ENCODE measurements at regions not wholly inside any gene's neighbourhood (a gene's known extent, or its start where the extent isn't known, plus 50 kb on each side); places are given as distances from the start of the nearest gene placed in this dataset.

GRCh38 chr2:167581961-167582574, 665.3 kb downstream of the STK39 start:
- no peak for TF ChIP-seq EZH2 (IDR thresholded peaks at IDR 0.05; ENCODE audit: low read length)
- no peak for TF ChIP-seq CTCF (optimal IDR thresholded peaks at IDR 0.05 in 1 of 3, IDR thresholded peaks at IDR 0.05 in 1 of 3, conservative IDR thresholded peaks at IDR 0.05 in 1 of 3; ENCODE audit: extremely low read depth in 1 of 3, insufficient read depth in 2 of 3, low read length in 3 of 3)
- Histone ChIP-seq H3K9ac (ENCODE audit: control insufficient read depth, extremely low read depth, insufficient read depth, low read length) (no peak overlapping the region), H3K9me3 (ENCODE audit: control insufficient read depth, low read depth, low read length) (no peaks in the 10 kb centered on the region), H2AFZ (ENCODE audit: control insufficient read depth, low read length) (no peak overlapping the region), H3K27me3 (ENCODE audit: control insufficient read depth, extremely low read depth, insufficient read depth, low read length) (no peaks in the 10 kb centered on the region), H4K20me1 (ENCODE audit: control insufficient read depth, extremely low read depth, insufficient read depth, low read length) (no peaks in the 10 kb centered on the region), H3K4me1 (ENCODE audit: control insufficient read depth, extremely low read depth, insufficient read depth, low read length) (no peaks in the 10 kb centered on the region), H3K4me3 (ENCODE audit: control insufficient read depth in 2 of 3, extremely low read depth in 1 of 3, insufficient read depth in 2 of 3, low read depth in 1 of 3, low read length in 3 of 3) (no peak overlapping the region), H3K79me2 (ENCODE audit: control insufficient read depth, insufficient read depth, low read length) (no peaks in the 10 kb centered on the region), H3K9me1 (ENCODE audit: control insufficient read depth, extremely low read depth, insufficient read depth, low read length) (no peaks in the 10 kb centered on the region), H3K27ac (ENCODE audit: control insufficient read depth, insufficient read depth, low read length) (no peak overlapping the region), H3K4me2 (ENCODE audit: control insufficient read depth, extremely low read depth, insufficient read depth, low read depth, low read length) (no peak overlapping the region), H3K36me3 (ENCODE audit: control insufficient read depth in 2 of 2, extremely low read depth in 1 of 2, insufficient read depth in 2 of 2, low read length in 2 of 2) (no peaks in the 10 kb centered on the region)
- DNase-seq (ENCODE audit: low read depth, low spot score) (no peak), FAIRE-seq (no peak)
- dilution Hi-C loops (cut with MboI; ENCODE audit: extremely low pct_ligation_motif_present, low sequenced_read_pairs): no loop called here

- no peak overlapping the region for H3K4me3 ChIP-seq (ENCODE audit: control insufficient read depth in 2 of 3, extremely low read depth in 1 of 3, insufficient read depth in 2 of 3, low read depth in 1 of 3, low read length in 3 of 3)
Observed at GRCh38 chr2:167579826-167580225, 667.6 kb downstream of the STK39 start.

More at GRCh38 chr2:167579826-167580225, 667.6 kb downstream of the STK39 start:
- no peaks in the 10 kb centered on the region for H3K27me3 ChIP-seq (ENCODE audit: control insufficient read depth, extremely low read depth, insufficient read depth, low read length)
- H3K79me2 ChIP-seq (ENCODE audit: control insufficient read depth, insufficient read depth, low read length): no peaks in the 10 kb centered on the region
- no peak for FAIRE-seq
- H4K20me1 ChIP-seq (ENCODE audit: control insufficient read depth, extremely low read depth, insufficient read depth, low read length): no peaks in the 10 kb centered on the region
- DNase-seq (ENCODE audit: low read depth, low spot score): no peak
- H3K4me1 ChIP-seq (ENCODE audit: control insufficient read depth, extremely low read depth, insufficient read depth, low read length): no peaks in the 10 kb centered on the region
- H3K4me2 ChIP-seq (ENCODE audit: control insufficient read depth, extremely low read depth, insufficient read depth, low read depth, low read length): no peak overlapping the region
- no peak overlapping the region for H3K9ac ChIP-seq (ENCODE audit: control insufficient read depth, extremely low read depth, insufficient read depth, low read length)
- H2AFZ ChIP-seq (ENCODE audit: control insufficient read depth, low read length): no peak overlapping the region
- TF ChIP-seq EZH2 (IDR thresholded peaks at IDR 0.05; ENCODE audit: low read length) (no peak), CTCF (optimal IDR thresholded peaks at IDR 0.05 in 1 of 3, IDR thresholded peaks at IDR 0.05 in 1 of 3, conservative IDR thresholded peaks at IDR 0.05 in 1 of 3; ENCODE audit: extremely low read depth in 1 of 3, insufficient read depth in 2 of 3, low read length in 3 of 3) (no peak)
- H3K27ac ChIP-seq (ENCODE audit: control insufficient read depth, insufficient read depth, low read length): no peak overlapping the region
- dilution Hi-C loops (cut with MboI; ENCODE audit: extremely low pct_ligation_motif_present, low sequenced_read_pairs): no loop called here
- H3K36me3 ChIP-seq (ENCODE audit: control insufficient read depth in 2 of 2, extremely low read depth in 1 of 2, insufficient read depth in 2 of 2, low read length in 2 of 2): no peaks in the 10 kb centered on the region
- no peaks in the 10 kb centered on the region for H3K9me3 ChIP-seq (ENCODE audit: control insufficient read depth, low read depth, low read length)
- no peaks in the 10 kb centered on the region for H3K9me1 ChIP-seq (ENCODE audit: control insufficient read depth, extremely low read depth, insufficient read depth, low read length)

Data from keratinocyte (primary cell).